ENCODE measurements at regions not wholly inside any gene's neighbourhood (a gene's known extent, or its start where the extent isn't known, plus 50 kb on each side); places are given as distances from the start of the nearest gene placed in this dataset.

- H3K27ac ChIP-seq (ENCODE audit: low read depth, low read length, severe bottlenecking), result no peak overlapping the region
- H3K9me3 ChIP-seq (ENCODE audit: control insufficient read depth, low read length), result no peaks in the 10 kb centered on the region
- H3K4me1 ChIP-seq (ENCODE audit: control insufficient read depth, insufficient read depth, low read length, poor library complexity, severe bottlenecking), result no peaks in the 10 kb centered on the region
- H3K4me3 ChIP-seq (ENCODE audit: extremely low read depth, insufficient read depth, low read length, poor library complexity, severe bottlenecking), result no peak overlapping the region
- no peaks in the 10 kb centered on the region for H3K36me3 ChIP-seq (ENCODE audit: control insufficient read depth, insufficient read depth, low read length)
- WGBS, 2 experiments (ENCODE audit: insufficient coverage in 2 of 2), result 96 to 97% methylated on average over 10 to 11 of the region's 13 CpGs
Observed at GRCh38 chr6:163970846-163971564, 556.5 kb downstream of the QKI start.

DNA sequence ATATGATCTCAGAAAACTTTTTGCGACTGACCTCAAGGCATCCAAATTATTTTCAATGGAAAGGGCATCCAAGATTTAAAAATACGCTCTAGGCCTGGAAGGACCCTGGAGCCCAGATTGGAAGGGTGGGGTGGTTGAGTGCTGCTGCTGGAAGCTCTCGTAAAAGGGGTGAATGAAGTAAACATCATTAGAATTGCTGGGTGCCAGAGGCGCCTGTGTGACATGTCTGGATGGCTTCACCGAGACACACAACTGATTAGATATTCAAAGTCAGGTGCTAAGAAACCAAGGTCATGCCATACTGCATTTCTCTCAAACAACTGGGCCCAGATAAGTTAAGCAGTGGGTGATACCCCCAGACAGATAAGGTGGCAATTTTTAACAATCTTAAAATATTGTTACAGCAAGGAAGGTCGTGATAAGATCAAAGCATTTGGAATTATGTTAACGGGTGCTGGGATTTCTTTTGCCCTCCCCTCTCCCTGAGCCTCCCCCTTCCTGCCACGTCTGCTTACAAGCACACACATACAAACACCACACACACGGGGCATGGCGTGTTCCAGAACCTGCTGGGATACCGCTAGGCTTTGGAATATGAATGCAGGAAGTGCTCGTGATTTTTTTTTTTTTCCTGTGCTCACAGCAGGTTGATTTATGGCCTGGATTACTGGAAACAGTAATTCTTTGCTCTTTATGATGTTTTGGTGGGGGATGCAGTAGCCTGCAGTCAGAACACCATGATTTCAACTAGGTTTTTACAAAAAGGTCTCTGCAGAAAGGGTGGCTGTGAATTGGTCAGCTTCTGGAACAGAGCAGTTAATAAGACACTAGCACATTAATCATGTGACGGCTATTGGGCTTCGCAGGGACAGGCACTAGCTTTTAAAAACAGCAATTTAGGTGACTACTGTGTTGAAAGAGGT, 551.2 kb downstream of the QKI start:
- Histone ChIP-seq H3K36me3 (ENCODE audit: control insufficient read depth, insufficient read depth, low read length) (no peaks in the 10 kb centered on the region), H3K9me3 (ENCODE audit: control insufficient read depth, low read length) (no peaks in the 10 kb centered on the region), H3K4me1 (ENCODE audit: control insufficient read depth, insufficient read depth, low read length, poor library complexity, severe bottlenecking) (peaks cover 3% of the 10 kb centered on the region), H3K27ac (ENCODE audit: low read depth, low read length, severe bottlenecking) (peak overlapping the region; percentile 54), H3K4me3 (ENCODE audit: extremely low read depth, insufficient read depth, low read length, poor library complexity, severe bottlenecking) (no peak overlapping the region)
- 83 to 86% methylated on average over 7 to 8 of the region's 14 CpGs for WGBS, 2 experiments (ENCODE audit: insufficient coverage in 2 of 2)

- Histone ChIP-seq H3K4me1 (ENCODE audit: control insufficient read depth, insufficient read depth, low read length, poor library complexity, severe bottlenecking) (peaks cover 5% of the 10 kb centered on the region), H3K27ac (ENCODE audit: low read depth, low read length, severe bottlenecking) (no peak overlapping the region), H3K4me3 (ENCODE audit: extremely low read depth, insufficient read depth, low read length, poor library complexity, severe bottlenecking) (no peak overlapping the region), H3K9me3 (ENCODE audit: control insufficient read depth, low read length) (no peaks in the 10 kb centered on the region), H3K36me3 (ENCODE audit: control insufficient read depth, insufficient read depth, low read length) (no peaks in the 10 kb centered on the region)
- 87 to 91% methylated on average over 5 of the region's 6 CpGs for WGBS, 2 experiments (ENCODE audit: insufficient coverage in 2 of 2)
Observed at GRCh38 chr6:163964789-163965188, 550.3 kb downstream of the QKI start.

GRCh38 chr6:163963205-163964120, 548.9 kb downstream of the QKI start:
- H3K27ac ChIP-seq (ENCODE audit: low read depth, low read length, severe bottlenecking), result peak overlapping the region; percentile 45
- no peaks in the 10 kb centered on the region for H3K36me3 ChIP-seq (ENCODE audit: control insufficient read depth, insufficient read depth, low read length)
- peaks cover 15% of the 10 kb centered on the region for H3K4me1 ChIP-seq (ENCODE audit: control insufficient read depth, insufficient read depth, low read length, poor library complexity, severe bottlenecking)
- no peak overlapping the region for H3K4me3 ChIP-seq (ENCODE audit: extremely low read depth, insufficient read depth, low read length, poor library complexity, severe bottlenecking)
- H3K9me3 ChIP-seq (ENCODE audit: control insufficient read depth, low read length), result no peaks in the 10 kb centered on the region
- 93 to 96% methylated on average over 6 to 12 of the region's 23 CpGs for WGBS, 2 experiments (ENCODE audit: insufficient coverage in 2 of 2)

GRCh38 chr6:163962627-163963117, 548.2 kb downstream of the QKI start:
- H3K9me3 ChIP-seq (ENCODE audit: control insufficient read depth, low read length), result no peaks in the 10 kb centered on the region
- H3K4me1 ChIP-seq (ENCODE audit: control insufficient read depth, insufficient read depth, low read length, poor library complexity, severe bottlenecking), result peaks cover 21% of the 10 kb centered on the region
- 94 to 95% methylated on average over 10 to 11 of the region's 13 CpGs for WGBS, 2 experiments (ENCODE audit: insufficient coverage in 2 of 2)
- no peaks in the 10 kb centered on the region for H3K36me3 ChIP-seq (ENCODE audit: control insufficient read depth, insufficient read depth, low read length)
- no peak overlapping the region for H3K4me3 ChIP-seq (ENCODE audit: extremely low read depth, insufficient read depth, low read length, poor library complexity, severe bottlenecking)
- no peak overlapping the region for H3K27ac ChIP-seq (ENCODE audit: low read depth, low read length, severe bottlenecking)

- WGBS, 2 experiments (ENCODE audit: insufficient coverage in 2 of 2), result 85 to 96% methylated on average over 6 to 8 of the region's 10 CpGs
- no peaks in the 10 kb centered on the region for H3K36me3 ChIP-seq (ENCODE audit: control insufficient read depth, insufficient read depth, low read length)
- H3K27ac ChIP-seq (ENCODE audit: low read depth, low read length, severe bottlenecking), result no peak overlapping the region
- peaks cover 18% of the 10 kb centered on the region for H3K4me1 ChIP-seq (ENCODE audit: control insufficient read depth, insufficient read depth, low read length, poor library complexity, severe bottlenecking)
- no peak overlapping the region for H3K4me3 ChIP-seq (ENCODE audit: extremely low read depth, insufficient read depth, low read length, poor library complexity, severe bottlenecking)
- no peaks in the 10 kb centered on the region for H3K9me3 ChIP-seq (ENCODE audit: control insufficient read depth, low read length)
Observed at GRCh38 chr6:163960128-163960527, 545.6 kb downstream of the QKI start.

GRCh38 chr6:163958646-163959045, 544.1 kb downstream of the QKI start:
- Histone ChIP-seq H3K27ac (ENCODE audit: low read depth, low read length, severe bottlenecking) (peak overlapping the region; percentile 71), H3K4me3 (ENCODE audit: extremely low read depth, insufficient read depth, low read length, poor library complexity, severe bottlenecking) (no peak overlapping the region), H3K9me3 (ENCODE audit: control insufficient read depth, low read length) (no peaks in the 10 kb centered on the region), H3K4me1 (ENCODE audit: control insufficient read depth, insufficient read depth, low read length, poor library complexity, severe bottlenecking) (peaks cover 22% of the 10 kb centered on the region), H3K36me3 (ENCODE audit: control insufficient read depth, insufficient read depth, low read length) (no peaks in the 10 kb centered on the region)
- WGBS, 2 experiments (ENCODE audit: insufficient coverage in 2 of 2), result 40% methylated on average over 3 of the region's 3 CpGs

DNA sequence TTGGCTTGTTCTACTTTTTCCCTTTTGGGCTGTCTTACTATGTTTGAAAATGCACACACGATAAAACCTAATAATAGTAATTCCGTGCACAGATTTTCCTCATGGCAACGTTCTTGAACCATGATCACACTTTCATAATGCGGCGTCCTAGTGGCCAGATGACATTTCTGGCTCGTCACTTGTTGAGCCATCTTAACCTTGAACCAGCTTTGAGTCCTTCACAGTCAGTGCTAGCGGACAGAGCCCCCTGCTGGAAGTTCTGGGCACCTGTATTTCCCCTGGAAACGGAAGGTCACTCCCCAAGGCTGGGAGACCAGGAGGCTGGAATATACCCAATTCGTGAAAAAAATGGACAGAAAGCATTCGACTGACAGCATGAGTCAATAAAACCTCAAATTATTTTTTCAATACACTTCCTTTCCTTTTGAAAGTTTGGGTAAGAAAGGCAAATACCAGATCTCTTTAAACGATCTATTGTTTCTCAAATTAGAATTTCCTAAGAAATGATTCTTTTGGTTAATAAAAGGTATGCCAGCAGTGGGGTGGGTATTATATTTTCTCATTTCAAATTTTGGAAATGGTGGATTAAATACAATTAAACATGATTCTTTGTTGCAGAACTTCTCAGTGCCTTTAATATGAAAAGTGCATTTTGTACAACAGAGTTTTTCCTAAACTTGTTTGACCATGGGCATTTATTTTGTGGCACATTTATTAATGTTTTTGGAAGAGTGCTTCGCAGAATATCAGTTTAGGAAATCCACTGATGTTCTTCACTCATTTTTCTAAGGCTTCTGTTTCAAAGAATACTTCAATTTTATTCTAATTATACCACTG, 542.3 kb downstream of the QKI start:
- Histone ChIP-seq H3K36me3 (ENCODE audit: control insufficient read depth, insufficient read depth, low read length) (no peaks in the 10 kb centered on the region), H3K27ac (ENCODE audit: low read depth, low read length, severe bottlenecking) (no peak overlapping the region), H3K9me3 (ENCODE audit: control insufficient read depth, low read length) (no peaks in the 10 kb centered on the region), H3K4me1 (ENCODE audit: control insufficient read depth, insufficient read depth, low read length, poor library complexity, severe bottlenecking) (peaks cover 22% of the 10 kb centered on the region), H3K4me3 (ENCODE audit: extremely low read depth, insufficient read depth, low read length, poor library complexity, severe bottlenecking) (no peak overlapping the region)
- WGBS, 2 experiments (ENCODE audit: insufficient coverage in 2 of 2), result 28 to 33% methylated on average over 8 to 9 of the region's 12 CpGs

GRCh38 chr6:163955756-163956155, 541.2 kb downstream of the QKI start:
- Histone ChIP-seq H3K4me3 (ENCODE audit: extremely low read depth, insufficient read depth, low read length, poor library complexity, severe bottlenecking) (no peak overlapping the region), H3K4me1 (ENCODE audit: control insufficient read depth, insufficient read depth, low read length, poor library complexity, severe bottlenecking) (peaks cover 22% of the 10 kb centered on the region), H3K27ac (ENCODE audit: low read depth, low read length, severe bottlenecking) (no peak overlapping the region), H3K36me3 (ENCODE audit: control insufficient read depth, insufficient read depth, low read length) (no peaks in the 10 kb centered on the region), H3K9me3 (ENCODE audit: control insufficient read depth, low read length) (no peaks in the 10 kb centered on the region)
- whole genome bisulfite sequencing, 2 experiments (ENCODE audit: insufficient coverage in 2 of 2), result 93 to 100% methylated on average over 2 to 3 of the region's 4 CpGs

All from mesodermal cell (in vitro differentiated cells).